ENCODE measurements at regions not wholly inside any gene's neighbourhood (a gene's known extent, or its start where the extent isn't known, plus 50 kb on each side); places are given as distances from the start of the nearest gene placed in this dataset.

DNA sequence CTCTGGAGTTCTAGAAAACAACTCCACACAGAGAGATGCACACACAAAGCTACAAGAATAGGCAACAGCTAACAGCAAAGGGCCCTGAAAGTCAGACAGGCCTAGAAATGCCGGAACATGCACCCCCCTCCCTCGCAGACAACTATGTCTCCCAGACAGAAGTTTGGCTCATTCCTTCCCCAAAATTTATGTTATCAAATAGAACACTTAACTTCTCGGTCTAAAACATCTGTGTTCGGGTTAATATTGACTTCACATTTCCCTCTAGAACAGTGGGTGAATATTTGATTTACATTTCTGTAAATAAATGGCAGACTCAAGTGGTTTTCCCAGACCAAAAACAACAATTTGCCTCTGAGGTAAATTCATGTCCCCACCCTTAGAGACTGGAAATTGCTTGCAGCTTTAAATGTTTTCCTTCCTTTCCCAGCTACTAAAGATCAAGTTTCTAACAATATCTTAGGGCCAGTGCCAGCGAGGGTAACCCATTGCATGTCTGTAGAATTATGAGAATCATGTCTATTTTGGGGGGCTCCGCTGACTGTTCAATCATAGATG, 92.5 kb upstream of the INHBA start:
- DNase-seq (ENCODE audit: low spot score): no peak

DNA sequence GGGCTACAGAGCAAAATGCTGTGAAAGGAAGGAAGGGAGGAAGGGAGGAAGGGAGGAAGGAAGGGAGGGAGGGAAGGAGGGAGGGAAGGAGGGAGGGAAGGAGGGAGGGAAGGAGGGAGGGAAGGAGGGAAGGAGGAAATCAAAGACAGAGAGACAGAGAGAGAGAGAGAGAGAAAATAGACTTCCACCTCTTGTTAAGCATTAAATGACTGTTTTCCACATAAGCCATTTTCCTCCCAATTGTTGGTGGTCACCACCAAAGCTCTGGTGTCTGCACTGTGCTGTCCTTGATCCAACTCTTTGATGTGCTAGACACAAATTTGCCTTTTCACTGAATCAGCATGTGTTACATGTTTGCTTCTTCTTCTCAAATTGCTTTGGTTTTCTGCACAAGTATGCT, 90.7 kb upstream of the INHBA start:
- no peak for DNase-seq (ENCODE audit: low spot score)

DNA sequence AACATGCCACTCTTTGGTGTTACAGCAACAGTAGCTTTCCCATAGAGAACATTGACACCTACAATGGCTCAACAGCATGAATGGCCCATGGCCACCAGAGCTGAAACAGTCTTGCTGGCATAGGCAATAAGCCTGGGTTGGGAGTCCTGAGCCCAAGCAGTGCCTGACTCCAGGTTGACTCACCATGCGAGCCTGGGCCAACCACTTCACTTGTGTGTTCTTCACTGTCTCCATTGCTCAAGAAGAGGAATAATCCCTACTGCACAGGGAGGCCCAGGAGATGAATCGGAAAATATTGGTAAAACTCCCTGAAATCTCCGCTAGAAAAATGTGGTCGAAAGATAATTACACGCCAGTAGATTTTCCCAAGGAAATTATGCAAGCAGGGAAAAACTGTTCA, 89.2 kb upstream of the INHBA start:
- DNase-seq (ENCODE audit: low spot score): no peak

DNA sequence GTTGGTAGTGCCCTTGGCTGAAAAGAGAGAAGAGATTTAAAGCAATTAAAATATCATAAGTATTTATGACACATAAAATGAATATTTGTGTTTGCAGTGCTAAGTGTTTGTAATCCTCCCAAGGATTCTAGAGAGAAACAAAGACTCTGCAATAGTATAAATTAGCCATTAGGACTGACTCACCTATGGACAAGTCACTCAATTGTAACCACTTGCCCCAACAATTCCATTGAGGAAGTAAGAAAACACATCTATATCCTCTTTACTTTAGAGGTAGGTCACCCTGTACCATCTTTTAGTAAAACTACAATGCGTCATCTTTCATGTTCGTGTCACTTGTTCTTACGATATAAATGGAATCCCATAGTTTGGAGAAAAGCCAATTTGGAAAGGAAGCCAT, 85.7 kb upstream of the INHBA start:
- DNase-seq (ENCODE audit: low spot score): no peak

DNA sequence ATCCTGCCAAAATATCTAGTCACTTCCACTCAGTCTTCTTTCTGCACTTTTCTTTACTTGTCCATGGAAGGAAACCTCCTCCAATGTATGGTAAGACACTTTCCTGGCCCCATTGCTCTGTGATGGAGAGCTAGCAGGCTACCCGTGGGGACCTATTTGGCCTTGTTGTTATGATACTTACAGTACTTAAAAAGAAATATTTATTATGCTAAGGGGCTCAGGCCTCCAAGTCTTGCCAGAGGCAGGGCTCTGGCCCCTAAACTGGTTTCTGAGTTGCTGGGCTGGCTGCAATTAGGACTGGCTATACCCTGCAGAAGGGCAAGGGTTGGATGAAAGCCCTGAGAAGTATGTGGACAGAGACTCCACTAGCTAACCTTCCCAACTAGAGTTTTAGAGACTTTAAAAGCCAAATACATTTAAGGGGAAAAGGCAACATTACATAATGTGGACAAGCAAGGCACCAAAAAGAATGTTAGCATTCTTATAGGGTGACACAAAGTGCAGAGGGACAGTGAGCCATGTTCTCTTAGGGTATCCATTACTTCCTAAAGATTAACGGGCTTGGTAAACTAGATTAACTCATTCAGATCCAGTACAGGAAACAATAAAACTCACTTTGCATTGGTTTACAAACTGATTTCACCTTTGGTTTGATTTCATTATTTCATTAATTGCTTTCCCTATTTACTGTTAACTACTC, 84.9 kb upstream of the INHBA start:
- DNase-seq (ENCODE audit: low spot score): no peak

DNA sequence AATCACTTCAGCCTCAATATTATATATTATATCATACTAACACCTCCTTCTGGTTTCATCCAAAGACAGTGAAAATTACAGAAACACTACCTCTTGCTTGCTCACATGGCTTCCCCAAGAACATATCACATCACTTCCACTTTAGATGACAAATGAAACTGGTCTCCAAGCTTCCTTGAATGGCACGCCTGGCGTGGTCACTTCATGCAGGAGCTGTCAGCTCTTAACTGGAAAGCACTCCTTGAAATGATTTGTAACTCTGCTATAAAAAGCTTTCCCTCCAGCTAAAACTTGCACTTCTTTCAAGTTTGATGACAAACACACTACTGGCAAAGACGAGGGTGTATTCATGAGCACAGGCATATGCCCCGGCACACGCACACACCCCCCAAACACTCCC, 84.1 kb upstream of the INHBA start:
- no peak for DNase-seq (ENCODE audit: low spot score)

DNA sequence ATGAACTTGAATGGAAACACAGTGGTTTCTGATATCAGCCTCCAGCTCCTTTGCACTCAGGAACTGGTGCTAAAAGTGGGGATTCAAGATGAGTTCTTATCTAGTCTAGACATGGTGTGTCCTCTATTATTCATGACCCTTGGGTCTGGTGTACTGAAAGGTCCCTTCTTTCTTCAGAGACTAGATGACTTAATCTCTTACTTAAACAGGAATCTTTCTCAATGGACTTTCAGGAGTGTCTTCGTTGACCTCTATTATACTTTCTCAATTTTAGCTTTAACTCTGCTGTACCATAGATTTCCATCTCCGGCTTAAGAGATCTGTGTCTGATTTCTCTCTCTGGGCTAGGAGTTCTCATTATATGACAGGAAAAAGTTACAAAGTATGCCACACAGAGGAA, 83.5 kb upstream of the INHBA start:
- no peak for DNase-seq (ENCODE audit: low spot score)

DNA sequence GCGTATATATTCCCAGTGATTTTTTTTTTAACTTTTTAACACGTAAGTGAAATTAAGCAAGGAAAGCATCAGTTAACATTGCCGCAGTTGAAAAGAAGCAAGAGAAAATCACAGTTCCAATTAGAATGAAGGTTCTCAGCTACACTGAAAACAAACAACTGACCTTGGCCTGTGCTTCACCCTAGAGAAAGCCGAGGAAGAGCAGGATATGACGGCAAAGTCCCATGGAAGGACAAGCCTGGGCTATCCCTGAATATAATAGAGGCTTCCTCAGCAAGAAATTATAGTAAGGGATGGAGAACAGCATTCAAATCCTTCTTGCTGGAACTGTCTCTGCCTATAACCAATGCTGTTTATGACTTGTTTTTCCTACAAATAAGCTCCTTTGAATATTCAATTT, 83.0 kb upstream of the INHBA start:
- no peak for DNase-seq (ENCODE audit: low spot score)

DNA sequence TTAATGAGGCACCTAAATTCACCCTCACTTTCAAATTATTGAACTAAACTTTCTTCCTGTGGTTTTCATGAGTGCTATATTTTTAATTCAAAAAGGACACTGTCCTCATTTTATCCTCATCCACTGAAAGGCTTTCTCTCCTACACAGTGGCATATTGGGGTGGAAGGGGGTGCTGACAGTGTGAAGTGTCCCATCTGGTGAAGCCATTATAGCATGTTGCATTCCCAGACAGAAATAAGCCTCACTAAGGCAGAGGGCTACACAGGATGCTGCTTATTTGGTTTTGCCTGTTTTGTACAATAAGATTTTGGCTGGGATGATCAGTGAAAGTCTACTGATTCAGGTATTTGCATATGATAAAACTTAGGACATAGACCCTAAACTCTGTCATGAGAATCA, 82.4 kb upstream of the INHBA start:
- DNase-seq (ENCODE audit: low spot score): no peak

DNA sequence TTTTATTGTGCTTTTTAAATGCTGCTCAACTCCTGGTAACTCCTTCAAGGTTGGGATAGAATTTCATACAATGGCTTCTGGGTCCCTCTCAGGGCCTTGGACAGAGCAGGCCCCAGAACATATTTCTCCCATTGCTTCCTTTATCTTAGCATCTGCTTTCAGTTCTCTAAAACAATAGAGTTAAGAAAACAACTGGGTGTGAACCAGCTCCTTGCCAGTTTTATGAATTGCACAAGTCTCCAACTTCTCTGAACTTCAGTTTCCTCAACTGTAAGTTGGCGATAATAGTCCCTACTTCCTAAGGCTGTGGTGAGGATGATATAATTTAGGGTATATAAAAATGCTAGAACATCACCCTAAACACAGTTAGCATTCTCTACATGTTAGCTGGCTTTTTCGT, 77.0 kb upstream of the INHBA start:
- DNase-seq (ENCODE audit: low spot score): no peak

DNA sequence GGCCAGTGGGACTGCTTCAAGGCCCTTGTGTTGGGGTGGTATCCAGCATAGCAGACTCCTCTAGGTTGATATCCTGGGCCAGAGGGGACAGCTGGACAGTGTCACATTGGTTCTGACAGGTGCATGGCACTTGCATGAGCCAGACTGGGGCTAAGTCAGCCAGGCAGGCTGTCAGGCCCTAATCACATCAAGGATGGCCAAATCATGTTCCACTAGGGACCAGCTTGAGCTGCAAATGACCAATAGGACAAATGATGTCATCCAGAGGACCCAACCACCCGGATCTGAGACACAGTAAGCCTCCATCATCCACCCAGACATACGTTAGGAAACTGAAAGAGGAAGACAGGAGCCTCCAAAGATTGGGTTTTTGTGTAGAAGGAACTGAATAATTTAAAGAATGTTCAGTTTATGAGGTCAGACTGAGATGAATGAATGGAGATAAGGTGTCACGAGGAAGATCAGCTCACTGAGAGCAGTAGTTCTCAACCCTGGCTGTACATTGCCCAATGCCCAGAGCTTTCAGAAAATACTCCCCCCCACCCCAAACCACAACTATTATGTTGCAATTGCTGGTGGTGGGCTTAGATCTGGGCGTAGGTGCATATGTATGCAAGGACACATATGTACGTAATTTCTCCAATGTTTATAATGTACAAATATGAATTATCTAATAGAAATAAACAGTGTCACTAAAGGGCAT, 75.2 kb upstream of the INHBA start:
- DNase-seq (ENCODE audit: low spot score): no peak

DNA sequence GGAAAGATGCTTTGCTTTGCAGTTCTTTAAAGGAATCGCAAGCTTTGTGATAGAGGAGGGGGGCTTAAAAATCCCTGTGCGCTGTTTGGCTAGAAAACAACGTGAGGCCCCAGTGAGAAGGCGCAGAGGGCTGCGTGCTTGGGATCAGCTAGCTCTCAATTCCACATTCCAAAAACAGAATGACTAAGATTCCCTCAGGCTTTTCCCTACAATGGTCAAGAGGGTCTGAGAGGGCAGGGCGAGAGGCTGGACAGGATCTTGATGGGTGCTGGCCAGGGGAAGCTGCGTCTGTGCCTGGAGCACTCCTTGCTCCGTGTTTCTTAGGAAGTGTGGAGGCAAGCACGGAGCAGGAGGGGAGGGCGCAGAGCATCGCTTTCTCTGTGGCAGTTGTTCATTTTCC, 72.1 kb upstream of the INHBA start:
- DNase-seq (ENCODE audit: low spot score): no peak

DNA sequence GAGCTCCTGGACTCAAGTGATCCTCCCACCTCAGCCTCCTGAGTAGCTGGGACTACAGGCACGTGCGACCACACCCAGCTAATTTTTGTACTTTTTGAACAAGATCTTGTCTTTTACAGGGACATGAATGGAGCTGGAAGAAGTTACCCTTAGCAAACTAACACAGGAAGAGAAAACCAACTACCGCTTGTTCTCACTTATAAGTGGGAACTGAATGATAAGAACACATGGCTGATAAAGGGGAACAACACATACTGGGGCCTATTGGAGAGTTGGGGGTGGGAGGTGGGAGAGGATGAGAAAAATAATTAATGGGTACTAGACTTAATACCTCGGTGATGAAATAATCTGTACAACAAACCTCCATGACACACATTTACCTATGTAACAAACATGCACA, 70.9 kb upstream of the INHBA start:
- DNase-seq (ENCODE audit: low spot score): no peak

DNA sequence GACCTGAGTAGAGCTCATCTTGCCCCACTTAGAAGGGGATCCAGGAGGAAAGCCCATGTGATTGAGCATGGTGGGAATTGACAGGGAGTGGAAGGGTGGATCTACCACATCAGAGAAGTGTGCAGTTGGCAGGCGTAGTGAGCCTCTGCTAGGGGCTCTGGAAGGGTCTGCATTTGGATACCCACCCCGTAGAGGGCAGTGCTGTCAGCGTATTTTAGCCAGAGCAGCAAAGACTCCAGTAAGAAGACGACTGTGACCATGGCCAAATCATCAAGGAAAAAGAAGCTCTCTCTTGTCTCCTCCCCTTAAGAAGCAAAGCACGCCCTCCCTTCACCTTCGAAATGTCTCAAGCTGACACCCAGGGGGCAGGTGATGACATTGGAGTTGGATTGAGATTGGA, 68.8 kb upstream of the INHBA start:
- DNase-seq (ENCODE audit: low spot score): no peak

DNA sequence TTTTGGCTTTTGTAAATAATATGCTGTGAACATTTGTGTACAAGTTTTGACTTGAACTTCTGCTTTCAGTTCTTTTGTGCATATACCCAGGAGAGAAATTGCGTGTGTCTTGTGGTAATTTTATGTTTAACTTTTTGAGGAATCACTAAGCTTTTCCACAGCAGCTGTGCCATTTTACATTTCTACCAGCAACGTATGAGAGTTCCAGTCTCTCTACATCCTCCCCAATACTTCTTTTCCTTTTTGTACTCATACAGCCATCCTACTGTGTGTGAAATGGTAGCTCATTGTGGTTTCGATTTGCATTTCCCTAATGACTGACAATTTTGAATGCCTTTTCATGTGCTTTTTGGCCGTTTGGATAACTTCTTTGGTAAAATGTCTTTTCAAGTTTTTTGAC, 66.3 kb upstream of the INHBA start:
- DNase-seq (ENCODE audit: low spot score): no peak

DNA sequence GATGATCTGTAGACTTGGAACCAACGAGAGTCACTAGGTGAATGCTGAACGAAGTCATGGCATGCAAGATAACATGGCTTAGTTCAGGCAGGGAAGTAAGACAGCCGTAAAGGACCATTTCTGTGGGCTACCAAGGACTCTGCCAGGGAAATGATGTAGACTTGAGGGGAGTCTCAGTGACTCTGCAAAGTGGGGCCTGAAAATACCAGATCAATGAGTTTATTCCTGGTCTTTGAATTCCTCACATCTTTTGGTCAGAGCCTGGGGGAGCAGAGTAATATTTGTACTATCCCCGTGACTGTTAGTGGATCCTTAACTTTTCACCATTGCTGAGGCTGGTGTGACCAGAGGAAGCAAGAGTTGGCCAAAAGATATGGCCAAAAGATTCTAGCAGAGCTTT, 60.7 kb upstream of the INHBA start:
- no peak for DNase-seq (ENCODE audit: low spot score)

DNA sequence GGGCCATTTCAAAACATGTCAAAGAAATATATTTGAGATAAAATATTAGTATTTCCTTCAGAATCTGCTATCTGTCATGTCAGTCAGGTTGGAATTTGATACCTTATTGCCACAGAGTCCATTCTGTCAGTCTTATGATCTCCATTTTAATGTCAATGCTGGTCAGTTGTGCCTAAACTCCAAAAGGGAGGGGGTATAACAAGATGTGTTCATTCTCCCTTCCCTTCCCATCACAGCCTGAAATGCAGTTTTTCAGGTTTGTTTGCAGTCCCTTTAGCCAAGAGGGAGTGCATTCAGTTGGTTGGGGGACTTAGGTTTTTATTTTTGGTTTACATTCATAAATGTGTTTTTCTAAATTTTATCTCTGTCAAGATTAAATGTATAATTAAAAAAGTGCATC, 59.8 kb upstream of the INHBA start:
- no peak for DNase-seq (ENCODE audit: low spot score)

DNA sequence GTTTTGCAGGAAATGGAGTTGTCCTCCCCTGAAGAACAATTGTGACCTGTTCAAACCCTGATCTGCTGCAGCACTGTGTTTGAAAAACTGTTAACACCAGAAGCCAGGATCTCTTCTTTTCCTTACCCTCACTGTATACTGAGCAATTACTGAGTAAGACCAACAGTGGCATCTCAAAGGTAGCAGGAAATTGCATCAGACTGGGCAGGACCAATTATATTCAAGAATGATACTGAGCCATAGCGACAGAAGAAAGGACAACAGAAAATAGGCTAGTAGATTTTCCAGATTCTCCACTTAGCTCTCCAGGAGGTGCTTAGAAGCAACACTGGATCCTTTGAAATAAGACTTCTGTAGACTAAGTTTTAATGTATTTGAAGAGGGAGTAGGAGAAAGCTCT, 57.4 kb upstream of the INHBA start:
- DNase-seq (ENCODE audit: low spot score): no peak

DNA sequence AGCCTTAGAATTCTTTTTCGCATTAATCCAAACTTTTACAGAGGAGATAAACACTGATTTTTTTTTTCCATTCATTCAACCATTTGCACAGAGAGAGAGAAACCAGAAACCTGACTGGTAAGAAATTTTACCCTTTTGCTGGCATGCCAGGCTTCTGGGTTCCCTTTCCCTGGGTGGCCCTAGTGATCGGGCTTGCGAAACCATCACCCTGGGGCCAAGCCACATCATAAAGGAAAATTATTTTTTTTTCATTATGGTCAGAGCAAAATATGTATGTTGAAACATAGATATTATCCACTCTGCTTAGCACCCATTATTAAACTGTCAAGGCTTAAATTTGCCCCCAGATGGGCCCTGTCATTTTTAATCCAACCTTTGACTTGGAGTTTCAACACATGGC, 55.4 kb upstream of the INHBA start:
- no peak for DNase-seq (ENCODE audit: low spot score)

DNA sequence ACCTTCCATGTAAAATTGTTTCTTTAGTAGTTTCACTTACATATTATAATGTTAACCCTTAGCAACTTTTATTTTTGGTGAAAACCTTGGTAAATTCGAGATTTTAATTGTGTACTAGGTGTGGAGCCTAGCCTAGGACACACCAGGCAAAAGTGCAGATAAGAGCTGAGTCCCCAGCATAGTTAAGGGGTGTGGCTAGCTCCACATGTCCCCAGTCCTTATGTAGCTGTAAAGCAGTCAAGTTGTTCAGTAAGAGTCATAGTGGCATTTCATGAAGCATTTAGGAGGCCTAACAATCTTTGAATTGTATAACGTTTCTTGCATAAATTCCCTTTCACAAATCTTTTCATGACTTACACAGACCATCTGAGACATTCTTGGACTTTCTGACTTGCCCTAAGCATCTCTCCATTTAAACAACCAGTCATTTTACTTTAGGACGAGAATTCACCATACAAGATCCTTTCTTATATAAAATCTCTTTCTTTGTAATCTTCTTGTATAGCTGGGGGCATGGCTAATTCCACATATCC, 53.8 kb upstream of the INHBA start:
- DNase-seq (ENCODE audit: low spot score): no peak

DNA sequence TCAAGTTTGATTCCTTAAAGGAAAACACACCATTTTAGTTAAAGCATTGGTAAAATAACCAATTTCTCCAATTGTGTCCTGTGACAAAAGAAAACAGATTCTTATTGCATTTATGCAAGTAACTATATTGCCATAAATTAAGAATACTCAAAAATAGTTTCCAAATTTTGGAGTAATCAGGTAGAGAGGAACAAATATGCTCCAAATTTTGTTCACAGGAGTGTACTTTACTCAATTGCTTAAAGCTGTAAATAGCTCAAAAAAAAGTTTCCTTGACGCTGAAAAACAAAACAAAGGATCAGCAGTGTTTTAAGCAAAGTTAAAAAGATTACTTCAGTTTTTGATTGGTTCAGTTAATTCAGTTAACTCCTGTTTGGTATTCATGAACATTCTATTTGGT, 52.2 kb upstream of the INHBA start:
- DNase-seq (ENCODE audit: low spot score): no peak

DNA sequence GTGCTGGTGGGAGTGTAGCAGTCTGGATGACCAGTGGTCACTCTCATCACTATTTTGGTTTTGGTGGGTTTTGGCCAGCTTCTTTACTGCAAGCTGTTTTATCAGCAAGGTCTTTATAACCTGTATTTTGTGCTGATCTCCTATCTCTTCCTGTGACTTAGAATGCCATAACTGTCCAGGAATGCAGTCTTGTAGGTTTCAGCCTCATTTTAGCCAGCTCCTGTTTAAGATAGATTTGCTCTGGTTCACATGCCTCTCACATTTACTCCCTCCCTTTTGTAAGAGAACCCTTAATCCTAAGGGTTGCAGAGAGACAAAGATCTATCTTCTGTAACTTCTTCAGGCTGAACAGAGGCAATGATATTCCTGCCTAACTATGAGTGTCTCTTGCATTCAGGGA, 51.2 kb upstream of the INHBA start:
- DNase-seq (ENCODE audit: low spot score): no peak

All from germinal center (tissue), 1 donor.